Activated CD8-positive, alpha-beta memory T cell treated with anti-CD3 and anti-CD28 coated beads for 4 hours (primary cell): ENCODE measurements at regions not wholly inside any gene's neighbourhood (a gene's known extent, or its start where the extent isn't known, plus 50 kb on each side); places are given as distances from the start of the nearest gene placed in this dataset.

Experiments used
- DNase-seq, 2 donors: peaks; one replicate each; pipeline ENCODE4 v3.0.0-alpha.2; 2020; ENCODE audit warnings: low read depth in 2 of 2

DNA sequence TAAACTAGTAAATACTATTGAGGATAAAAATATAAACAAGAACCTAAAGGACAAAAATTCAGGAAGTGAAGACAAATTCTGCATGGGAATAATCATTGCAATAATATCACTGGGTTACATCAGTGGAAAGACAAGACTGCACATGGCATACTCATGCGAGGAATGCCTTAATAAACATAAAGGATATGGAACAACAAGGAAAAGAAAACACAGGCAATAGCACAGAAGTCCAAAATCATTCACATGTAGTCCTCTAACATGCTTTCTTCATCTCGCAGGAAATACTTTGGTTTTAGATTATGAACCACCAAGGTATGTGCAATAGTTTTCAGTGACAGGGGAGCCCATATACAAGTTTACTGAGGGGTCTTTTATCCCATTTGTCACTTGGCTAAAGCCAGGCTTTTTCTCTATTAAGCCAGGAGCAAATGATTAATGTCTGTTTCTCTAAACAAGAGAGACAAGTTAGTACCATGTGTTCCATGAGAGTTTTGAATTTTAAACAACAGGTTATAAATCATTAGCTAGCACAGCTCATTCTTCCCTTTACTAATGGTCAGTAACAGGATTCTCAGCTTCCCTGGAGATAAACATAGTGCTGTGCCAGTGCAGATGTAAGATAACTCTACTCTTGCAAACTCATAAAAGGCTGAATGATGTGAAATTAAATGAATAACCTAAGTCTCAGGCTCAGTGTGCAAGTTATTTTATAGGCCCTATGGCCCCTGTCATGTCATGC lies 353.6 kb upstream of the FSIP2 start:
- no peak for DNase-seq

GRCh38 chr2:185388226-185388625 lies 350.4 kb upstream of the FSIP2 start:
- DNase-seq: no peak

DNA sequence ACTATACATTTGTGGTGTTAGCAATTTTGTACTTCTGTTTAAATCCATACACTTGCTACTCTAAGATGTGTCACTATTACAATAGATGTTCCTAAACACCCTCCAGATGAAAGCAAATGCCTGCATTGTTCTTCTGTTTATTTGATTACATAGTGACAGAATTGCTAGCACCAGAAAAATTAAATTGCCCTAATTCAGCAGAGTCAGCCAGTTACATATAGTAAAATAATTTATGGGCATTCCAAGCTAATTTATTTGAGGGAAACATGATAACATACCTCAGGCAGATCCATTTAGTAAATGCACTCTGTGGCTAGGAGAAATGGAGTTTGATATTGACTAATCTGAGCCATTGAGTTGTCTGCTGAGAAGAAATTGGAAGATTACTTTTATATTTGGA lies 347.1 kb upstream of the FSIP2 start:
- no peak for DNase-seq

GRCh38 chr2:185393091-185393490 lies 345.5 kb upstream of the FSIP2 start:
- DNase-seq: no peak

DNA sequence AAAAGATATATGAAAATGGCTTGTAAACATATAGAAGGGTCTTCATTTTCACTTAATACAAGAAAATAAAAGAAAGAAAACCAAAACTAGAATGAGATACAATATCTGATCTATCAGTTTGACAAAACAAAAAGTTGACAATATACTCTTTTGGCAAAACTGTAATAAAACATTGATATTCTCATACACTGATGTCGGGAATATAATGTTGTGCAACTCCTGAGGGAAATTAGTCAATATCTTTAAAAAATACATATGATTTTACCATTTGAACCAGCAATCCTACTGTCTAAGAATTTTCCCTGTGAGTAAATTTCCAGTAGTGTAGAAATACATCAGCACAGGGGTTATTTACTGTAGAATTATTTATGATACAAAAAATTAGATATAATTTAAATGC lies 336.1 kb upstream of the FSIP2 start:
- no peak for DNase-seq

- no peak for DNase-seq
These were observed 334.0 kb upstream of the FSIP2 start for GRCh38 chr2:185404578-185404977.

- no peak for DNase-seq
These were observed 321.5 kb upstream of the FSIP2 start for GRCh38 chr2:185417111-185417510.

GRCh38 chr2:185417688-185418087 lies 320.9 kb upstream of the FSIP2 start:
- DNase-seq: no peak

GRCh38 chr2:185424958-185425629 lies 313.5 kb upstream of the FSIP2 start:
- DNase-seq: peak in 1 of 2 donors; percentile 1

DNA sequence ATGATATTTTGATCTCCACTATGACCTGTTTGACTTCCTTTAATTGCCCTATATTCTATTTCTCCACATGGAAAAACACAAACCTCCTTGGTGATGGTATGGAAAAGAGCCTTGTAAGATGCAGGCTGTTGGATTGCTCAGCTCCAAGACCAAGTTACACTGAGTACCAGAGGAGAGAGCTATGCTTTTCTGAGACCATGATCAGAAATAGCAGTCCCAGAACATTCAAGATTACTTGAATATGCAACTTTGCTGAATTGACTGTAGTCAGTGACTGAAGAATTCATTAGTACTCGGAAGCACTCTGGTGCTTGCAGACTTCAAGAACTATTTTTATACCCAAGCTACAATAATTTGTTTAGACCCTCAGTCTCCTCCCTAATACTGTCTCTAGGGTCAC lies 310.6 kb upstream of the FSIP2 start:
- no peak for DNase-seq

DNA sequence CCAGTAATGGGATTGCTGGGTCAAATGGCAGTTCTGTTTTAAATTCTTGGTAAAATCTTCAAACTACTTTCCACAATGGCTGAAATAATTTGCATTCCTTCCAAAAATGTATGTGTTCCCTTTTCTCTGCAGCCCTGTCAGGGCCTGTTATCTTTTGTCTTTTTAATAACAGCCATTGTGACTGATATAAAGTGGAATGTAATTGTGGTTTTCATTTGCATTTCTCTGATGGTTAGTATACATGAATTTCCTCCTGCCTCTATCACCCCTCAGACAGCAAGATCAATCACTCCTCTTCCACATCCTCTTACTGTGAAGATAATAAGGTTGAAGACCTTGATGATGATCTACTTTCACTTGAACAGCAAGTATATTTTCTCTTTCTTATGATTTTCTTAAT lies 304.8 kb upstream of the FSIP2 start:
- no peak for DNase-seq

DNA sequence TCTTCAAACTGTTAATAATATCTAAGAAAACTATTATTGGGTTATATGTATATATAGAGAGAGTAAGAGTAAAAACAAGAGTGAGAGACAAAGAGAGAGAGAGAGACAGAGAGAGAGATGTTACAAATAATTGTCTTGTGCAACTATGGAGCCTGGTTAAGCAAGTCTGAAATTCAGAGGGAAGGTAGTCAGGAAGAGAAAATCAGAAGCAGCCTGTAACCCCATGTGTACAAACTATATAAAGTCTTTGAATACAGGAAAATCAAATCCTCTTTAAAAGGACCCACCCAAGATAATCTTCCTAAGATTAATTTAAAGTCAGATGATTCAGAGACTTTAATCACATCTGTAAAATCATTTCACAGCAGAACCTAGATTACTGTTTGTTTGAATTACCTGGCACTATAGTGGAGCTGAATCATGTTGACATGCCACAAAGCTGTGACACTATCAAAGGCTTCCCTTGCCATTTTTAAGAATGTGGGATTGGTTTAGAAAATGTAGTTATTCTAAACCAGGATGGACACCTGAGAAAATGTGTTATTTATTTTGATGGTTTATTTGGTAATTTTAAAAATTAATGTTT lies 301.7 kb upstream of the FSIP2 start:
- DNase-seq: no peak

DNA sequence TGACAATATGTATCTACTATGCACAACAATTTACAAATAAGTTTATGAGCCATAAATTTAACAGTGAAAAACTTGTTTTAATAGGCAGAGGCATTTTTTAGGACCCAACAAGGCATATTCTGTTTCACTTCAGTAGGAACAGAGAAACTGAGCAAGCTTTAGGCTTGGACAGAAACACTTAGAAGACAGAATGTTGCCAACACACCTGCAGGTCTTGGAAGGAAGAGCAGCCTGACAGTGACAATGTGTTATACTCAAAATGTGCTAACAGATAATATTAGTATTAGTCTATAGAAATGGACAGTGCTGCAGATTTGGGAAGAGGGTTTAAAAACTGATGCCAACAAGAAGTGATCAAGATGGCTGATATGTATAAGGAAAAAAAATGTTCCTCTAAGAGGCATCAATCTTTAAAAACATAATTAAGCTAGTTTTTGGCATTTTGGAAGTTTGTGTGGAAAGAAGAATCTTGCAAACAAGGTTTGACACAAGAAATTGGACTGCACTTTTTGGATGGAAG lies 297.1 kb upstream of the FSIP2 start:
- DNase-seq: no peak

DNA sequence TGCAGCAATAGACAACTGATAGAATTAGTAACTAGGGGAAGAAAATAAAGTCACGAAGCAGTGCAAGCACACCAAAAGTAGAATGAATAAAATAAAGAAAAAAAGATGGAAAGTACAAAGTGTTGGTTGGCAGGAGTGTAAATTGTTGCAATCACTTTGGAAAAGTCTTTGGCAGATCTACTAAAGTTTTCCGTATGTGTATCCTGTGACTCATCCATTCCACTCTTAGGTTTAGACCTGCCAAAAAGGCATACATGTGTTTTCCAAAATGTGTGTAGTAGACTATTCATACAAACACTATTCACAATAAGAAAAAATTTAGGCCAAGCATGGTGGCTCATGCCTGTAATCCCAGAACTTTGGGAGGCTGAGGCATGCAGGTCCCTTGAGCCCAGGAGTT lies 282.1 kb upstream of the FSIP2 start:
- DNase-seq: no peak

GRCh38 chr2:185463481-185463880 lies 275.1 kb upstream of the FSIP2 start:
- no peak for DNase-seq

- no peak for DNase-seq
These were observed 271.7 kb upstream of the FSIP2 start for GRCh38 chr2:185466915-185467314.

- DNase-seq: no peak
These were observed 267.2 kb upstream of the FSIP2 start for GRCh38 chr2:185471441-185471840.

- DNase-seq: no peak
These were observed 266.0 kb upstream of the FSIP2 start for GRCh38 chr2:185472574-185472973.

DNA sequence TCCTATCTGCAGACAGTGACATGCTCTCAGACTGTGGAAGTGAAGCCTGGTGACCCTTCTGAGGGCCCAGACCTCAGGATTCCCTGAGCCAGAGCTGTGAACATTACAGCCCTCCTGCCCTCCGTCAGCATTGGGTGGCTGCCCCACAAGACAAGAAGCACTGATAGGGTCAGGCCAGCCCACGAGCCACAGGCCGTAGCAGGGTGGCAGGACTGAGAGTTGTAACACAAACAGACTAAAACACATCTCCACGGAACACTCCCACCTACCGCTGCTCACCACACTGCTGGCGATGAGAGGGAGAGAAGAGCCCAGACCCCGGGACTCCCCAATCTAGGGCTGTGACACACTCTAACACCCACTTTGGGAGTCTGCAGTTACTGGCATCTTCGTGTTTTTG lies 264.8 kb upstream of the FSIP2 start:
- no peak for DNase-seq

DNA sequence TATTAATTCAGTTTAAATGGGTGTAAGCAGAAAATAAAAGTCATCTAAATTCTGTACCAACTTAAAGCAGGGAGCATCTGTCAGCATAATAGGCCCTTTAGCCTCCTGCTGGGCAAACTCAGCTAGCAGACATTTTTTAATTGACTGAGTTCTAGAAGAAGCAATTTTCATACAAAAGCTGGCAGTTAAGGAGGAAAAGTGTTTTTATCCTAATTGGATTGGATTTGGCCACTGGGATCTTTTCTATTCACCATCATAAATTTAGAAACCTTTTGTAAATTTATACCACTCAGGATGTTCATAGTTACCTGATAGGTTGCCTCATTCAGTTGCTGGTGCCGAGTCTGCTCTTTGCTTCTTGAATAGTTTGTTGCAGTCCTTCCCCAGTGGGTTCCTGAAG lies 262.7 kb upstream of the FSIP2 start:
- DNase-seq: no peak

GRCh38 chr2:185477452-185477851 lies 261.2 kb upstream of the FSIP2 start:
- DNase-seq: no peak

- DNase-seq: no peak
These were observed 254.0 kb upstream of the FSIP2 start for GRCh38 chr2:185484602-185485001.

DNA sequence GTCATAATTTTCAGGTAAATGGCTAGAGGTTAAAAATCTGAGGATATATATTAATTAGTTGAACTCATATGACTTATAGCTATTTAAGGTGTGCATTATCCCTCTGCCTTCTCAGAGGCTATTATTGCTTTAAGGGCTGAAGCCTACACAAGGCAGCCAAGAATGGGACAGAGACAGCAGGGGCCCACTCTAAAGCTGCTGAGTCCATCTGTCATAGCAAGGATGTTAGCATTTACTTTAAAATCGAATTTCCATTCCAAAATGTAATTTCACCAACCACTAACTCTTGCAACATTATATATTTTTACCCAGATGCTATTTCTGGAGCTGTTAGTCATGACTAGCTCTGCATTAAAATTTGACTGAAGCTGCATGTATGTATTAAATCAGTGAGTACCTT lies 236.3 kb upstream of the FSIP2 start:
- no peak for DNase-seq
